HG03558 (cell line): ENCODE measurements at regions not wholly inside any gene's neighbourhood (a gene's known extent, or its start where the extent isn't known, plus 50 kb on each side); places are given as distances from the start of the nearest gene placed in this dataset.
"Not testable (repeated sequence)": the region's sequence is repeated elsewhere in the genome, so short reads cannot be mapped to it uniquely, and the experiment has no call there.

Experiments
- ATAC-seq: cut with Tn5 transposase; IDR thresholded peaks from one replicate; pipeline ENCODE4 v1.9.1; 2021; ENCODE audit warnings: moderate number of reproducible peaks; ENCODE audit not compliant: unreplicated experiment; ENCODE audit errors: extremely low read depth

- no peak for ATAC-seq
These were observed 110.0 kb upstream of the DLG1 start for GRCh38 chr3:197408177-197408957.

DNA sequence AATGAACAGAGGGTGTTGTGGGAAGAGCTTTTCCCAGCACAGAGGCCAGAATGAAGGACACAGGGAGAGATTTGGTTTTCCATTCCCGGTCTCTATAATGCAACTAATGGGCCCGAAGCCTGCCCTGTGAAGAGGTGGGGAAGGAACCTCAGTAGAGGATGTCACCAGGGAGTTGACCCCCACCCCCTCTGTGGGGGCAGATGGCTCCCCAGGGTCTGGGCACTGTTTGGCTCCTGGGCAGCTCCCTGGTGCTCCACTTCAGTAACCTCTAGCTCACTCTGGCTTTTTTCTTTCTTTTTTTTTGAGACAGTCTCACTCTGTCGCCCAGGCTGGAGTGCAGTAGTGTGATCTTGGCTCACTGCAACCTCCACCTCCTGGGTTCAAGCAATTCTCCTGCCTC, 109.1 kb upstream of the DLG1 start:
- ATAC-seq: no peak

DNA sequence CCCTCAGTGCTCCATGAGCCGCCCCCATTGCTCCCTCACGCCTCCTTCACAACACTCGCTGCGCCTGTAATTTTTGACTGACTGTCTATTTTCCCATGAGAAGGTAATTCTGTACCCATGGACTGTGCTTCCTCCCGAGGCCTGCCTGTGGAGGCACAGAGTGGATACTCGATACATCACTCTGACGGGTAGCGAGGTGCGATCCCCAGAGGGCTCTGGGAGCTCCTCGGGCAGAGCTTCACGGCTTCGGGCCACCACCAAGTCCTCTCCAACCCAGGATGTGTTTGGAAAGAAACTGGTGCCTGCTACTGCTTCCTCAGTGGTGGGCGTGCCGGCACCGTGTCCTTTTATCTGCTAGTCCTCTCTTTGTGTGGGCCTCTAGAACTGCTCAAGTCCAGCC, 108.6 kb upstream of the DLG1 start:
- no peak for ATAC-seq

DNA sequence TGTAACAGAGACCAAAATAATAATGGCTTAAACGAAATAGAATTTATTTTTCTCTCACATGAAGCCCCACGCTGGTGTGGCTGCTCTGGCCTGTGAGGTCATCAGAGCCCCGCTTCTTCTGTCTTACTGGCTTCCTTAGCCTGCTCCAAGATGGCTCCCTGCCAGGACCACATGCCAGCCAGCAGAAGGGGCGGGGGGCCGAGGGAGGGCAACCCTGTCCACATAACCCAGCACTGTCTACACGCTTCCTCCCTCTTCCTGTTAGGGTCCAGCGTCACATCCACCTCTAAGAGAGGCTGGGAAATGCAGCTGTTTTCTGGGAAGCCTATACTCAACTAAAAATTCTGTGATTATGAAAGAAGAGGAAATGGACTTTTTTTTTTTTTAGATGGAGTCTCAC, 107.9 kb upstream of the DLG1 start:
- ATAC-seq: no peak

DNA sequence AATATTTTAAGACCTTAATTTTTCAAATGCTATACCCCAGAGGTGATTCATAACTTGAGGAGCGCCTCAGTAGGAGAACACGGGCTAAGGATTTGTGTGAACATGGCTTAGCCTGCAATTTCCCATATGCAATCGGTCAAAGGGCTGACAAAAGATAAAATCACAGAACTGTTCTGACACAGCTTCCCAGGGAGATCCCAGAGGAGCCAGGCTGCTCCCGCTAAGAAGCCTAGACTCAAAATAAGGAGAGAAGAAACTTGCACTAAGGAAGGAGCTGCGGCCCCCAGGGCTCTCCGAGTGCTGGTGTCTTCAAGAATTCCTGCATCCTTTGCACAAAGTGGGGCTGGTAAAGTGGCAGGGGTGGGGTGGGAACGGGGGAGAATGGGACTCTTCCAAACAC, 106.3 kb upstream of the DLG1 start:
- ATAC-seq: no peak

DNA sequence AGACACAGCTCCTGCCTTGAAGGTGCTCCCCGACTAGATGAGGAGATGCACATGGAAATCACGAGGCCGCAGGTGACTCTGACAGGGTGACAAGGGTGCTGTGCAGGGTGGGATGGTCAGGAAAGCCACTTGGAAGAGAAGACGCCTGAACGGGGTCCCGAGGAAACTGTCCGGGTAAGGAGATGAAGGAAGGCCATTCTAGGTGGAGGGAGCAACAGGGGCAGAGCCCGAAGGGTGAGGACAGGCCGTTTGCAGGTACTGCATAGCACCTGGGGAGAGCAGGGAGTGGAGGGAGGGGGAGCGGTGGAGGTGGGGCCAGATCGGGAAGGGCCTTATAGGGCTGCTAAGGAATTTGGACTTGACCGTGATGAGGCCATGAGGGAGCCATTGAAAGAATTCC, 105.6 kb upstream of the DLG1 start:
- ATAC-seq: no peak

DNA sequence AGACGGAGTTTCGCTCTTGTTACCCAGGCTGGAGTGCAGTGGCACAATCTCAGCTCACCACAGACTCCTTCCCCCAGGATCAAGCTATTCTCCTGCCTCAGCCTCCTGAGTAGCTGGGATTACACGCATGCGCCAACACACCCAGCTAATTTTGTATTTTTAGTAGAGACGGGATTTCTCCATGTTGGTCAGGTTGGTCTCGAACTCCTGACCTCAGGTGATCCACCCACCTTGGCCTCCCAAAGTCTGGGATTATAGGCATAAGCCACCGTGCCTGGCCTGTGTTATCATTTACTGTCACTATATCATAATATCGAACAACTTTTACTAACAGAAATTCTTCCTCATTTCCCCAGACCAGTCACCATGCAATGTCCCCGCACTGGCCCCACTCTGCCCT, 104.0 kb upstream of the DLG1 start:
- not testable (repeated sequence) for ATAC-seq

- ATAC-seq: no peak
These were observed 101.1 kb upstream of the DLG1 start for GRCh38 chr3:197399486-197399885.

GRCh38 chr3:197398286-197398878, 100.0 kb upstream of the DLG1 start:
- no peak for ATAC-seq

- no peak for ATAC-seq
These were observed 99.4 kb upstream of the DLG1 start for GRCh38 chr3:197397838-197398237.

- peak; percentile 71 for ATAC-seq
These were observed 96.3 kb upstream of the DLG1 start for GRCh38 chr3:197394464-197395321.

GRCh38 chr3:197394126-197394463, 95.7 kb upstream of the DLG1 start:
- ATAC-seq: peak; percentile 15

- ATAC-seq: no peak
These were observed 95.3 kb upstream of the DLG1 start for GRCh38 chr3:197393711-197394110.

DNA sequence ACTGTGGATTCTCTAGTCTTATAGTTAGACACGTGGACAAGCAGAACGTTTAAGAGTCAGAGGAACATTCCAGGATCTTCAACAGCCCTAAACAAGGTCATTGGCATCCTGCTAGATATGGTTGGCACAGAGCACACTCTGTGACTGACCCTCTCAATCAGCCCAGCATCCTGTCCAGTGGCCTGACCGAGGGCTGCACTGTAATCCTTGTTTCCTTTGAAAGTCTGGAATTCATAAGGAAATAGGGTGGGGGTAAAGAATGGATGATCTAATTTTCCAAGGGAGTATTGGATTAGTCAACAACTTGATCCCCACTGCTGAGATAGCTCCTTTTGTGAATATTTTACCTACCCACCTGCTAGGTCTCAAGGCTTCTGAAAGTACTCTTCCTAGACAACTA, 94.5 kb upstream of the DLG1 start:
- ATAC-seq: no peak

- no peak for ATAC-seq
These were observed 83.0 kb upstream of the DLG1 start for GRCh38 chr3:197381371-197381770.

GRCh38 chr3:197380786-197381185, 82.4 kb upstream of the DLG1 start:
- no peak for ATAC-seq

GRCh38 chr3:197378985-197379718, 80.7 kb upstream of the DLG1 start:
- no peak for ATAC-seq

DNA sequence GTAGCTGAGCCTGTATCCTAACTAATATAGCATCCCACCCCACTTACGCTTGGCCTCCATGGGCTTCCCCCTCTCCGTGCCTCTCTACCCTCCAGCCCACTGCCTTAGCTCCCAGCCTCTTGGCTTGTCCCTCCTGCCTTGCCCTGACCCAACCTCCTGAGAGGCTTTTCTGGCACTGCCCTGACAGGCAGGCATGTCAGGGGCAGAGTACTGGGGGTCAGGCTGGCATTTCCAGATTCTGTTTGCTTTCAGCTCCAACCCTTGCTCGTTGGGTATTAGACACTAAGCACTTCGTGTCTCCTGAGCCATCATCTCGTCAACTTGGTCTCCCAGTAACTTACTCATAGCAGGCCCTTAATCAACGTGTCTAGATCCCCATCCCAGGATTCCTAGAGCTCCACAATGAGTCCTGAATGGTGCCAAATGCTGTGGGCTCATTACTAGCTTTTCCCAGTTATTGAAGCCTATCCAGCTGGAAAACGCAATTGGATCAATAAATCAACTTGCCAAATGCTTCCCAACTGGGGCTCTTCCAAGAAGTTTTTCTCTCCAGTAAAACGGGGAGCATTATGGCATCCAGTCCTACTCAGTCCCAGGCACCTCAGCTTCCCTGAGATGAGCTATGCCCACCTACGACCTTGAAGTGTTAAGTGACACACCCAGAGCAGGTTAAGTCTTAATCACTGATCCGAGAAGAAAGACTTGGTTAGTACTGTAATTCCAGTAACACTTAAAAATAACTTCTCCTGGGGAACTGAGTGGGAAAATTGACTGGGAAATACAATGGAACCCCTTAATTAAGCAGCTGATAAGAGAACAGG, 78.5 kb upstream of the DLG1 start:
- ATAC-seq: no peak

GRCh38 chr3:197376020-197376419, 77.6 kb upstream of the DLG1 start:
- ATAC-seq: no peak

- no peak for ATAC-seq
These were observed 76.6 kb upstream of the DLG1 start for GRCh38 chr3:197375001-197375441.
